K562 (cell line): ENCODE measurements at regions not wholly inside any gene's neighbourhood (a gene's known extent, or its start where the extent isn't known, plus 50 kb on each side); places are given as distances from the start of the nearest gene placed in this dataset.

ENCODE experiments used
- CREB3 ChIP-seq: fragments of 450-650 bp; conservative IDR thresholded peaks from 2 replicates; pipeline ENCODE4 v1.6.1; 2016; ENCODE audit warnings: missing genetic modification characterization, low read depth, mild to moderate bottlenecking, missing compliant biosample characterization, moderate library complexity
- GTF2A2 ChIP-seq: IDR thresholded peaks from 2 replicates; pipeline ENCODE4 v1.6.1; 2016; ENCODE audit warnings: mild to moderate bottlenecking, missing genetic modification characterization, missing compliant biosample characterization
- HDAC2 ChIP-seq: fragments of 450-650 bp; IDR thresholded peaks from 2 replicates; pipeline ENCODE4 v1.6.1; 2016; ENCODE audit warnings: mild to moderate bottlenecking
- KHSRP ChIP-seq: fragments of 450-650 bp; IDR thresholded peaks from 2 replicates; pipeline ENCODE4 v1.6.1; 2017
- NCOA1 ChIP-seq: fragments of 450-650 bp; IDR thresholded peaks from 2 replicates; pipeline ENCODE4 v1.6.1; 2016; ENCODE audit warnings: low read depth
- NFATC3 ChIP-seq: fragments of 450-650 bp; IDR thresholded peaks from 2 replicates; pipeline ENCODE4 v1.6.1; 2017; ENCODE audit warnings: mild to moderate bottlenecking
- NR2F6 ChIP-seq: fragments of 450-650 bp; formaldehyde crosslinking; IDR thresholded peaks from 2 replicates; pipeline ENCODE4 v1.4.0; 2020; ENCODE audit warnings: mild to moderate bottlenecking
- STAT5A ChIP-seq: IDR thresholded peaks from 2 replicates; pipeline ENCODE4 v1.6.1; 2012; ENCODE audit warnings: low read length, inconsistent platforms, borderline replicate concordance
- USF1 ChIP-seq: sonication (generic); formaldehyde crosslinking; IDR thresholded peaks from 2 replicates; pipeline ENCODE4 v1.9.0; 2022; ENCODE audit warnings: mild to moderate bottlenecking, missing genetic modification reagents
- ZBED1 ChIP-seq: IDR thresholded peaks from 2 replicates; pipeline ENCODE4 v1.6.1; 2014
- ZC3H4 ChIP-seq: sonication (generic); formaldehyde crosslinking; IDR thresholded peaks from 2 replicates; pipeline ENCODE4 v1.9.0; 2021; ENCODE audit warnings: missing genetic modification reagents, borderline replicate concordance
- ZFP36 ChIP-seq: fragments of 150-350 bp; IDR thresholded peaks from 2 replicates; pipeline ENCODE4 v1.6.1; 2018; ENCODE audit warnings: low read length, low read depth; ENCODE audit not compliant: partially characterized antibody
- ZNF165 ChIP-seq: fragments of 250-450 bp; sonication (Bioruptor Pico); IDR thresholded peaks from 2 replicates; pipeline ENCODE4 v1.4.0; 2020; ENCODE audit warnings: borderline replicate concordance
- ZNF282 ChIP-seq: sonication (generic); formaldehyde crosslinking; IDR thresholded peaks from 2 replicates; pipeline ENCODE4 v1.8.1; 2023; ENCODE audit warnings: missing genetic modification reagents
- ZNF3 ChIP-seq: fragments of 250-450 bp; sonication (Bioruptor Pico); IDR thresholded peaks from 2 replicates; pipeline ENCODE4 v1.5.0; 2021; ENCODE audit warnings: mild to moderate bottlenecking, moderate library complexity
- TF ChIP-seq, protein P1 (sequence below): fragments of 250-450 bp; sonication (Bioruptor Pico); IDR thresholded peaks from 2 replicates; pipeline ENCODE4 v1.5.0; 2021; ENCODE audit warnings: mild to moderate bottlenecking, borderline replicate concordance
- TF ChIP-seq, protein P2 (sequence below): fragments of 450-650 bp; formaldehyde crosslinking; IDR thresholded peaks from 2 replicates; pipeline ENCODE4 v1.4.0; 2020; ENCODE audit warnings: mild to moderate bottlenecking, moderate library complexity
- TF ChIP-seq, protein P3 (sequence below): fragments of 250-450 bp; sonication (Bioruptor Pico); IDR thresholded peaks from 2 replicates; pipeline ENCODE4 v1.4.0; 2020
- TF ChIP-seq, protein P4 (sequence below): fragments of 250-450 bp; sonication (Bioruptor Pico); IDR thresholded peaks from 2 replicates; pipeline ENCODE4 v1.9.0; 2021; ENCODE audit warnings: mild to moderate bottlenecking, inconsistent platforms

DNA sequence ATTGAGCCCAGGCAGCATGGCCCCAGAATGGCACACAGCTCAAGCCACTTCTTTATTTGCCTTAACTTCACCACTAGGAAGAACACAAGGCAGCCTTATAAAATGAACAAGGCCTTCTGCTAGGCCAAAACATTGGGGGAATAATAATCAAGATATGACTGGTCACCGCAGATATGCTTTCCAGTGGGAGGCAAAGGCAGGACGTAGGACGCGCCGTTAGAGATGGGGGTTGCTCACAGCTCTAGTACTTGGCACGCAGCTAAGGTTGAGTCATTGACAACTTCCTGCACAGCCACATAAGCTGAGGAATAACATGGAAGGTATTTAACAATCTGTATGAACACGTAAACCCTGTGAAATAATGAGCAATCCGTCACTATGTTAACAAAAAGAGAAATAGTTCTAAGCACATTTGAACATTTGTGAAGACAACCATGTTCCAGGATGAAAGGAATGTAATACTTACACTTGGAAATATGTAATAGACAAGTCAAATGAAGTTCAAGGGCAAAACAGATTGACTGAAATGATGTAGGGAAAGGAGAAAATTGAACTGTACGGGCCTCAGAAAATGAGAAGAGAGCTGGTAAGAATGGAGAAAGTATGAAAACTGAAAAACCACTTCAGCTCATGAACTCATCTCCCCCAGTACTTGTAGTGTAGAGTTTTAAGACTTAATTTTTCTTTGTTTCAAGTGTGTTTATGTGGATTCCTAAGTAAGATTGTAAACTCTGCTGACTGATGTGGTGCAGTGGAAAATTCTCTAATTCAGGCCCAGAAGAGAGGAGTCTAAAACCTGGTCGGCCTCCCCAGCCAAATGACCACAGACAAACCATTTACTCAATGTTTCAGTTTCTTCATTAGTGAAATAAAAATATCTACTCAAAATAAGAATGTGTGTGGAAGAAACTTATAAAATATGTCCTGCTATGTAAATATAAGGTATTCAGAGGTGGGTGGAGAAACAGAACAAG, 59.3 kb upstream of the CCDC91 start (continued):
- TF ChIP-seq, protein P1, sequence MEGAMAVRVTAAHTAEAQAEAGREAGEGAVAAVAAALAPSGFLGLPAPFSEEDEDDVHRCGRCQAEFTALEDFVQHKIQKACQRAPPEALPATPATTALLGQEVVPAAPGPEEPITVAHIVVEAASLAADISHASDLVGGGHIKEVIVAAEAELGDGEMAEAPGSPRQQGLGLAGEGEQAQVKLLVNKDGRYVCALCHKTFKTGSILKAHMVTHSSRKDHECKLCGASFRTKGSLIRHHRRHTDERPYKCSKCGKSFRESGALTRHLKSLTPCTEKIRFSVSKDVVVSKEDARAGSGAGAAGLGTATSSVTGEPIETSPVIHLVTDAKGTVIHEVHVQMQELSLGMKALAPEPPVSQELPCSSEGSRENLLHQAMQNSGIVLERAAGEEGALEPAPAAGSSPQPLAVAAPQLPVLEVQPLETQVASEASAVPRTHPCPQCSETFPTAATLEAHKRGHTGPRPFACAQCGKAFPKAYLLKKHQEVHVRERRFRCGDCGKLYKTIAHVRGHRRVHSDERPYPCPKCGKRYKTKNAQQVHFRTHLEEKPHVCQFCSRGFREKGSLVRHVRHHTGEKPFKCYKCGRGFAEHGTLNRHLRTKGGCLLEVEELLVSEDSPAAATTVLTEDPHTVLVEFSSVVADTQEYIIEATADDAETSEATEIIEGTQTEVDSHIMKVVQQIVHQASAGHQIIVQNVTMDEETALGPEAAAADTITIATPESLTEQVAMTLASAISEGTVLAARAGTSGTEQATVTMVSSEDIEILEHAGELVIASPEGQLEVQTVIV (CRISPR knock-in tag), result no peak
- TF ChIP-seq GTF2A2 (tag) (no peak), STAT5A (peak; percentile 77; the same call in 1 of the 2 replicates), HDAC2 (peak; percentile 72; the same call in 1 of the 2 replicates), ZNF282 (CRISPR knock-in tag) (no peak), KHSRP (no peak), ZBED1 (no peak), ZC3H4 (CRISPR knock-in tag) (no peak), NFATC3 (no peak; the same call in 1 of the 2 replicates), ZNF3 (CRISPR knock-in tag) (no peak), NR2F6 (CRISPR knock-in tag) (no peak), NCOA1 (peak; percentile 70; the same call in 1 of the 2 replicates), ZNF165 (no peak), USF1 (CRISPR knock-in tag) (no peak), CREB3 (tag) (peak; percentile 64; the same call in 1 of the 2 replicates), ZFP36 (no peak)
- TF ChIP-seq, protein P2, sequence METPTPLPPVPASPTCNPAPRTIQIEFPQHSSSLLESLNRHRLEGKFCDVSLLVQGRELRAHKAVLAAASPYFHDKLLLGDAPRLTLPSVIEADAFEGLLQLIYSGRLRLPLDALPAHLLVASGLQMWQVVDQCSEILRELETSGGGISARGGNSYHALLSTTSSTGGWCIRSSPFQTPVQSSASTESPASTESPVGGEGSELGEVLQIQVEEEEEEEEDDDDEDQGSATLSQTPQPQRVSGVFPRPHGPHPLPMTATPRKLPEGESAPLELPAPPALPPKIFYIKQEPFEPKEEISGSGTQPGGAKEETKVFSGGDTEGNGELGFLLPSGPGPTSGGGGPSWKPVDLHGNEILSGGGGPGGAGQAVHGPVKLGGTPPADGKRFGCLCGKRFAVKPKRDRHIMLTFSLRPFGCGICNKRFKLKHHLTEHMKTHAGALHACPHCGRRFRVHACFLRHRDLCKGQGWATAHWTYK, result 0 out of 2 replicates have a peak, but pooled peaks have one; percentile 13
- TF ChIP-seq, protein P3, sequence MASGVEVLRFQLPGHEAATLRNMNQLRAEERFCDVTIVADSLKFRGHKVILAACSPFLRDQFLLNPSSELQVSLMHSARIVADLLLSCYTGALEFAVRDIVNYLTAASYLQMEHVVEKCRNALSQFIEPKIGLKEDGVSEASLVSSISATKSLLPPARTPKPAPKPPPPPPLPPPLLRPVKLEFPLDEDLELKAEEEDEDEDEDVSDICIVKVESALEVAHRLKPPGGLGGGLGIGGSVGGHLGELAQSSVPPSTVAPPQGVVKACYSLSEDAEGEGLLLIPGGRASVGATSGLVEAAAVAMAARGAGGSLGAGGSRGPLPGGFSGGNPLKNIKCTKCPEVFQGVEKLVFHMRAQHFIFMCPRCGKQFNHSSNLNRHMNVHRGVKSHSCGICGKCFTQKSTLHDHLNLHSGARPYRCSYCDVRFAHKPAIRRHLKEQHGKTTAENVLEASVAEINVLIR (CRISPR knock-in tag), result peak; percentile 46
- TF ChIP-seq, protein P4, sequence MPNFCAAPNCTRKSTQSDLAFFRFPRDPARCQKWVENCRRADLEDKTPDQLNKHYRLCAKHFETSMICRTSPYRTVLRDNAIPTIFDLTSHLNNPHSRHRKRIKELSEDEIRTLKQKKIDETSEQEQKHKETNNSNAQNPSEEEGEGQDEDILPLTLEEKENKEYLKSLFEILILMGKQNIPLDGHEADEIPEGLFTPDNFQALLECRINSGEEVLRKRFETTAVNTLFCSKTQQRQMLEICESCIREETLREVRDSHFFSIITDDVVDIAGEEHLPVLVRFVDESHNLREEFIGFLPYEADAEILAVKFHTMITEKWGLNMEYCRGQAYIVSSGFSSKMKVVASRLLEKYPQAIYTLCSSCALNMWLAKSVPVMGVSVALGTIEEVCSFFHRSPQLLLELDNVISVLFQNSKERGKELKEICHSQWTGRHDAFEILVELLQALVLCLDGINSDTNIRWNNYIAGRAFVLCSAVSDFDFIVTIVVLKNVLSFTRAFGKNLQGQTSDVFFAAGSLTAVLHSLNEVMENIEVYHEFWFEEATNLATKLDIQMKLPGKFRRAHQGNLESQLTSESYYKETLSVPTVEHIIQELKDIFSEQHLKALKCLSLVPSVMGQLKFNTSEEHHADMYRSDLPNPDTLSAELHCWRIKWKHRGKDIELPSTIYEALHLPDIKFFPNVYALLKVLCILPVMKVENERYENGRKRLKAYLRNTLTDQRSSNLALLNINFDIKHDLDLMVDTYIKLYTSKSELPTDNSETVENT (CRISPR knock-in tag), result no peak
